Astrocyte (in vitro differentiated cells and primary cell): ENCODE measurements at regions not wholly inside any gene's neighbourhood (a gene's known extent, or its start where the extent isn't known, plus 50 kb on each side); places are given as distances from the start of the nearest gene placed in this dataset.

Experiments used
- DNase-seq: peaks from one replicate; pipeline ENCODE4 v3.0.0-alpha.2; 2010; ENCODE audit warnings: low read depth
- FAIRE-seq: peaks from 2 replicates; lab custom pipeline; 2011; peaks lifted over from hg19 to GRCh38; lab: Jason Lieb, UNC
- H2AFZ ChIP-seq: 2 replicates; pipeline ENCODE4 v1.6.0; 2012; ENCODE audit warnings: low read depth, low read length, inconsistent platforms
- H3K27ac ChIP-seq: 2 replicates; pipeline ENCODE4 v1.5.1; 2011; ENCODE audit warnings: low read depth, low read length, inconsistent platforms
- H3K27me3 ChIP-seq: 2 replicates; pipeline ENCODE4 v1.6.0; 2011; ENCODE audit warnings: low read length, inconsistent platforms; ENCODE audit not compliant: insufficient read depth
- H3K36me3 ChIP-seq: 2 replicates; pipeline ENCODE4 v1.5.1; 2011; ENCODE audit warnings: low read length, inconsistent platforms; ENCODE audit not compliant: insufficient read depth
- H3K4me1 ChIP-seq: 2 replicates; pipeline ENCODE4 v1.5.1; 2011; ENCODE audit warnings: low read length, inconsistent platforms; ENCODE audit not compliant: insufficient read depth
- H3K4me2 ChIP-seq: 2 replicates; pipeline ENCODE4 v1.6.0; 2012; ENCODE audit warnings: low read length, inconsistent platforms
- H3K4me3 ChIP-seq: 2 replicates; pipeline ENCODE4 v1.5.1; 2011; ENCODE audit warnings: low read depth, mild to moderate bottlenecking, low read length, inconsistent platforms; ENCODE audit not compliant: insufficient read depth
- H3K79me2 ChIP-seq: 2 replicates; pipeline ENCODE4 v1.6.0; 2012; ENCODE audit warnings: mild to moderate bottlenecking, low read length, inconsistent platforms; ENCODE audit not compliant: insufficient read depth
- H3K9ac ChIP-seq: 2 replicates; pipeline ENCODE4 v1.6.0; 2012; ENCODE audit warnings: mild to moderate bottlenecking, low read length, inconsistent platforms
- H3K9me3 ChIP-seq: 2 replicates; pipeline ENCODE4 v1.5.1; 2012; ENCODE audit warnings: low read depth, mild to moderate bottlenecking, low read length, inconsistent platforms; ENCODE audit not compliant: insufficient read depth
- H4K20me1 ChIP-seq: 2 replicates; pipeline ENCODE4 v1.6.0; 2012; ENCODE audit warnings: low read length, inconsistent platforms; ENCODE audit not compliant: insufficient read depth
- H3K27ac Mint-ChIP-seq: one replicate; pipeline ENCODE4 v1.8.0; 2021; ENCODE audit warnings: mild to moderate bottlenecking, mixed read lengths; ENCODE audit not compliant: unreplicated experiment
- H3K27me3 Mint-ChIP-seq: one replicate; pipeline ENCODE4 v1.8.0; 2021; ENCODE audit warnings: low read depth, mixed read lengths; ENCODE audit not compliant: unreplicated experiment
- H3K36me3 Mint-ChIP-seq: one replicate; pipeline ENCODE4 v1.8.0; 2021; ENCODE audit warnings: low read depth, mixed read lengths; ENCODE audit not compliant: unreplicated experiment
- H3K4me1 Mint-ChIP-seq: one replicate; pipeline ENCODE4 v1.8.0; 2021; ENCODE audit warnings: low read depth, mixed read lengths; ENCODE audit not compliant: unreplicated experiment
- H3K4me3 Mint-ChIP-seq: one replicate; pipeline ENCODE4 v1.8.0; 2021; ENCODE audit warnings: mild to moderate bottlenecking, moderate library complexity, mixed read lengths; ENCODE audit not compliant: unreplicated experiment
- H3K9me3 Mint-ChIP-seq: one replicate; pipeline ENCODE4 v1.8.0; 2021; ENCODE audit warnings: mild to moderate bottlenecking, mixed read lengths; ENCODE audit not compliant: unreplicated experiment
- CTCF ChIP-seq: IDR thresholded peaks from 2 replicates; pipeline ENCODE4 v1.5.1; 2011; ENCODE audit warnings: low read depth, mild to moderate bottlenecking, inconsistent platforms, low read length, moderate library complexity; ENCODE audit not compliant: insufficient read depth
- EZH2 ChIP-seq: IDR thresholded peaks from 2 replicates; pipeline ENCODE4 v1.6.1; 2012; ENCODE audit warnings: mild to moderate bottlenecking, low read length, inconsistent platforms; ENCODE audit not compliant: insufficient read depth

GRCh38 chr12:59322473-59322872, 273.4 kb upstream of the SLC16A7 start:
- Histone ChIP-seq H3K4me3 (no peak overlapping the region), H3K79me2 (no peaks in the 10 kb centered on the region), H3K36me3 (no peaks in the 10 kb centered on the region), H3K4me1 (no peaks in the 10 kb centered on the region), H3K4me2 (no peak overlapping the region), H2AFZ (no peak overlapping the region), H3K27ac (no peak overlapping the region), H4K20me1 (no peaks in the 10 kb centered on the region), H3K27me3 (no peaks in the 10 kb centered on the region), H3K9me3 (no peaks in the 10 kb centered on the region), H3K9ac (no peak overlapping the region)
- Mint-ChIP-seq H3K4me1 (no peaks in the 10 kb centered on the region), H3K4me3 (no peak overlapping the region), H3K27me3 (peaks cover 11% of the 10 kb centered on the region), H3K9me3 (peaks cover 2% of the 10 kb centered on the region), H3K27ac (no peak overlapping the region), H3K36me3 (no peaks in the 10 kb centered on the region)
- TF ChIP-seq CTCF (no peak), EZH2 (no peak)
- DNase-seq, result no peak
- no peak for FAIRE-seq

GRCh38 chr12:59321278-59321677, 274.6 kb upstream of the SLC16A7 start:
- Histone ChIP-seq H3K36me3 (no peaks in the 10 kb centered on the region), H3K4me2 (no peak overlapping the region), H3K9me3 (no peaks in the 10 kb centered on the region), H3K4me1 (no peaks in the 10 kb centered on the region), H2AFZ (no peak overlapping the region), H4K20me1 (no peaks in the 10 kb centered on the region), H3K79me2 (no peaks in the 10 kb centered on the region), H3K27ac (no peak overlapping the region), H3K27me3 (no peaks in the 10 kb centered on the region), H3K4me3 (no peak overlapping the region), H3K9ac (no peak overlapping the region)
- TF ChIP-seq EZH2 (no peak), CTCF (no peak)
- Mint-ChIP-seq H3K4me1 (no peaks in the 10 kb centered on the region), H3K4me3 (no peak overlapping the region), H3K27me3 (peaks cover 3% of the 10 kb centered on the region), H3K36me3 (no peaks in the 10 kb centered on the region), H3K27ac (no peak overlapping the region), H3K9me3 (no peaks in the 10 kb centered on the region)
- FAIRE-seq (no peak), DNase-seq (no peak)

GRCh38 chr12:59320112-59320511, 275.7 kb upstream of the SLC16A7 start:
- no peak for FAIRE-seq
- no peak overlapping the region for H3K27ac Mint-ChIP-seq
- TF ChIP-seq EZH2, result no peak
- no peak for TF ChIP-seq CTCF
- no peaks in the 10 kb centered on the region for H3K36me3 Mint-ChIP-seq
- no peaks in the 10 kb centered on the region for H3K27me3 Mint-ChIP-seq
- H3K27ac ChIP-seq, result no peak overlapping the region
- no peaks in the 10 kb centered on the region for H3K9me3 Mint-ChIP-seq
- no peak overlapping the region for H3K4me3 ChIP-seq
- H3K79me2 ChIP-seq, result no peaks in the 10 kb centered on the region
- H3K4me3 Mint-ChIP-seq, result no peak overlapping the region
- H2AFZ ChIP-seq, result no peak overlapping the region
- H3K27me3 ChIP-seq, result no peaks in the 10 kb centered on the region
- no peaks in the 10 kb centered on the region for H3K4me1 Mint-ChIP-seq
- H3K9ac ChIP-seq, result no peak overlapping the region
- no peaks in the 10 kb centered on the region for H3K36me3 ChIP-seq
- H3K4me2 ChIP-seq, result no peak overlapping the region
- H3K9me3 ChIP-seq, result no peaks in the 10 kb centered on the region
- H3K4me1 ChIP-seq, result no peaks in the 10 kb centered on the region
- no peaks in the 10 kb centered on the region for H4K20me1 ChIP-seq
- no peak for DNase-seq
